K562 (cell line): ENCODE measurements at regions not wholly inside any gene's neighbourhood (a gene's known extent, or its start where the extent isn't known, plus 50 kb on each side); places are given as distances from the start of the nearest gene placed in this dataset.

ENCODE experiments used
- ATAC-seq: fragments of 200-7000 bp; cut with Tn5 transposase; 3 replicates; pipeline ENCODE4 v1.9.1; 2020; ENCODE audit warnings: moderate library complexity
- BruUV-seq: library from RNA; stranded (reverse); fragments of 400-500 nt; replicated peaks from 2 replicates; lab custom pipeline; 2021; lab: Mats Ljungman, UMichigan
- CTCF ChIA-PET: fragments of 300-600 bp; formaldehyde crosslinking; extraction: SDS; loops from one replicate; lab custom pipeline; 2021; ENCODE audit warnings: low intra/inter-chr PET ratio; lab: Yijun Ruan, JAX
- POLR2A ChIA-PET: fragments of 300-600, 350-650 bp; sonication (Branson Sonifier 250); formaldehyde crosslinking; extraction: SDS; loops from one replicate; lab custom pipeline; 2021; ENCODE audit warnings: antibody characterized with exemption, inconsistent platforms; lab: Yijun Ruan, JAX
- DNase-seq, 4 experiments: peaks; one replicate each; pipeline versions ENCODE4 v3.0.0 to v3.0.0-alpha.2; 2011 to 2018; ENCODE audit warnings: low spot score in 3 of 4, mixed read lengths in 3 of 4; ENCODE audit errors: extremely low read depth in 1 of 4
- FAIRE-seq: peaks from 2 replicates; lab custom pipeline; 2011; peaks lifted over from hg19 to GRCh38; lab: Jason Lieb, UNC
- H2AFZ ChIP-seq: 2 replicates; pipeline ENCODE4 v1.6.0; 2011; ENCODE audit warnings: low read depth, low read length, control low read depth, inconsistent platforms
- H3K27ac ChIP-seq: fragments of 200-600 bp; 3 replicates; pipeline ENCODE4 v1.8.0; 2011; ENCODE audit warnings: low read depth, mild to moderate bottlenecking, control low read depth, inconsistent platforms, low read length, moderate library complexity, mixed read lengths; ENCODE audit errors: extremely low read depth
- H3K27me3 ChIP-seq, 2 experiments: fragments of 300-600 bp in 1 of 2; 2 replicates in 1 of 2; 3 replicates in 1 of 2; pipeline versions ENCODE4 v1.6.0 to v1.8.0; 2011; ENCODE audit warnings: inconsistent platforms in 2 of 2, low read length in 2 of 2, mild to moderate bottlenecking in 1 of 2, mixed read lengths in 1 of 2, moderate library complexity in 1 of 2; ENCODE audit not compliant: control insufficient read depth in 2 of 2, insufficient read depth in 2 of 2
- H3K36me3 ChIP-seq: fragments of 300-600 bp; 3 replicates; pipeline ENCODE4 v1.8.0; 2011; ENCODE audit warnings: mild to moderate bottlenecking, low read length, inconsistent platforms; ENCODE audit not compliant: control insufficient read depth, insufficient read depth
- H3K4me1 ChIP-seq, 2 experiments: fragments of 200-600 bp in 1 of 2; replicated peaks in 1 of 2; 2 replicates in 1 of 2; 3 replicates in 1 of 2; pipeline versions ENCODE4 v1.5.1 to v1.8.0; 2011; ENCODE audit warnings: inconsistent platforms in 2 of 2, low read length in 2 of 2, mild to moderate bottlenecking in 1 of 2, mixed read lengths in 1 of 2, moderate library complexity in 1 of 2; ENCODE audit not compliant: control insufficient read depth in 2 of 2, insufficient read depth in 2 of 2
- H3K4me2 ChIP-seq: 2 replicates; pipeline ENCODE4 v1.6.1; 2011; ENCODE audit warnings: low read length, control low read depth, inconsistent platforms, mixed read lengths; ENCODE audit not compliant: insufficient read depth
- H3K4me3 ChIP-seq: fragments of 200-600 bp; sonication (generic), shearing (Covaris generic); 2 replicates; pipeline ENCODE4 v1.5.1; 2016; ENCODE audit warnings: control low read depth, inconsistent platforms
- H3K79me2 ChIP-seq: fragments of 200-600 bp; 3 replicates; pipeline ENCODE4 v1.8.0; 2011; ENCODE audit warnings: low read length, inconsistent platforms; ENCODE audit not compliant: control insufficient read depth, insufficient read depth
- H3K9ac ChIP-seq, 2 experiments: 2 replicates each; pipeline versions ENCODE4 v1.6.0 to v1.6.1; 2011; ENCODE audit warnings: low read depth in 2 of 2, low read length in 2 of 2, control low read depth in 1 of 2, inconsistent platforms in 1 of 2, mild to moderate bottlenecking in 1 of 2, mixed read lengths in 1 of 2; ENCODE audit not compliant: insufficient read depth in 1 of 2
- H3K9me1 ChIP-seq: one replicate; pipeline ENCODE4 v1.6.0; 2011; ENCODE audit warnings: inconsistent platforms, mild to moderate bottlenecking, low read length, moderate library complexity; ENCODE audit not compliant: control insufficient read depth, insufficient read depth
- H3K9me3 ChIP-seq: replicated peaks from 2 replicates; pipeline ENCODE4 v1.5.1; 2011; ENCODE audit warnings: low read depth, low read length, inconsistent platforms; ENCODE audit not compliant: control insufficient read depth, insufficient read depth
- H4K20me1 ChIP-seq: replicated peaks from 2 replicates; pipeline ENCODE4 v1.6.1; 2011; ENCODE audit warnings: low read length, inconsistent platforms, mixed read lengths; ENCODE audit not compliant: control insufficient read depth, insufficient read depth
- E2F6 ChIP-seq, 2 experiments: IDR thresholded peaks; 2 replicates each; pipeline ENCODE4 v1.6.1; 2011; ENCODE audit warnings: borderline replicate concordance in 1 of 2, control low read depth in 1 of 2, low read depth in 1 of 2, low read length in 1 of 2, mild to moderate bottlenecking in 1 of 2, mixed read lengths in 1 of 2, moderate library complexity in 1 of 2; ENCODE audit not compliant: insufficient read depth in 1 of 2, insufficient read length in 1 of 2, poor library complexity in 1 of 2, severe bottlenecking in 1 of 2; ENCODE audit errors: extremely low read depth in 1 of 2
- ETV5 ChIP-seq: sonication (generic); formaldehyde crosslinking; IDR thresholded peaks from 2 replicates; pipeline ENCODE4 v1.4.0; 2020; ENCODE audit warnings: low read depth, mild to moderate bottlenecking, missing genetic modification reagents
- HLTF ChIP-seq: fragments of 450-650 bp; IDR thresholded peaks from 2 replicates; pipeline ENCODE4 v1.6.1; 2016
- HSF4 ChIP-seq: fragments of 250-450 bp; sonication (Bioruptor Pico); IDR thresholded peaks from 2 replicates; pipeline ENCODE4 v2.1.2; 2022; ENCODE audit warnings: mild to moderate bottlenecking, moderate library complexity, borderline replicate concordance
- MCM3 ChIP-seq: fragments of 450-650 bp; IDR thresholded peaks from 2 replicates; pipeline ENCODE4 v1.6.1; 2016
- MIER1 ChIP-seq: fragments of 450-650 bp; IDR thresholded peaks from 2 replicates; pipeline ENCODE4 v1.6.1; 2016; ENCODE audit warnings: antibody characterized with exemption, mild to moderate bottlenecking, low read depth
- ZNF778 ChIP-seq: fragments of 450-650 bp; formaldehyde crosslinking; IDR thresholded peaks from 2 replicates; pipeline ENCODE4 v1.4.0; 2020; ENCODE audit warnings: mild to moderate bottlenecking, moderate library complexity
- ZNF785 ChIP-seq: fragments of 250-450 bp; sonication (Bioruptor Pico); IDR thresholded peaks from 2 replicates; pipeline ENCODE4 v1.4.0; 2020; ENCODE audit warnings: mild to moderate bottlenecking
- WGBS: fragments of 100-300 bp; shearing (Covaris generic); methylation state at CpG from one replicate; pipeline ENCODE4 v1.1.6; 2016; ENCODE audit warnings: low coverage, mixed read lengths; ENCODE audit not compliant: insufficient coverage; ENCODE audit errors: missing lambda C conversion rate; 5-methylcytosine and 5-hydroxymethylcytosine counted together
- in situ Hi-C: fragments of 300-500 bp; cut with MboI; formaldehyde crosslinking; loops from 4 replicates; pipeline ENCODE4 v1.15.0; 2018; ENCODE audit warnings: inconsistent platforms, mixed read lengths
- intact Hi-C: fragments of 100-400 bp; cut with micrococcal nuclease; formaldehyde crosslinking; loops from 2 replicates; pipeline ENCODE4 v1.14.2; 2022
- TF ChIP-seq, protein P1 (sequence below): fragments of 450-650 bp; IDR thresholded peaks from 2 replicates; pipeline ENCODE4 v1.6.1; 2016; ENCODE audit warnings: mild to moderate bottlenecking
- TF ChIP-seq, protein P2 (sequence below): fragments of 250-450 bp; sonication (Bioruptor Pico); IDR thresholded peaks from 2 replicates; pipeline ENCODE4 v1.8.0; 2021; ENCODE audit warnings: borderline replicate concordance, mild to moderate bottlenecking, moderate library complexity; ENCODE audit not compliant: poor library complexity, severe bottlenecking

- TF ChIP-seq E2F6 (IDR thresholded peaks at IDR 0.05; ENCODE audit: borderline replicate concordance in 1 of 2, extremely low read depth in 1 of 2, insufficient read depth in 1 of 2, insufficient read length in 1 of 2, low read depth in 1 of 2, low read length in 1 of 2, poor library complexity in 1 of 2, severe bottlenecking in 1 of 2) (no peak), MIER1 (no peak), ETV5 (CRISPR knock-in tag) (no peak), ZNF778 (CRISPR knock-in tag) (no peak), HLTF (no peak)
- TF ChIP-seq, protein P1, sequence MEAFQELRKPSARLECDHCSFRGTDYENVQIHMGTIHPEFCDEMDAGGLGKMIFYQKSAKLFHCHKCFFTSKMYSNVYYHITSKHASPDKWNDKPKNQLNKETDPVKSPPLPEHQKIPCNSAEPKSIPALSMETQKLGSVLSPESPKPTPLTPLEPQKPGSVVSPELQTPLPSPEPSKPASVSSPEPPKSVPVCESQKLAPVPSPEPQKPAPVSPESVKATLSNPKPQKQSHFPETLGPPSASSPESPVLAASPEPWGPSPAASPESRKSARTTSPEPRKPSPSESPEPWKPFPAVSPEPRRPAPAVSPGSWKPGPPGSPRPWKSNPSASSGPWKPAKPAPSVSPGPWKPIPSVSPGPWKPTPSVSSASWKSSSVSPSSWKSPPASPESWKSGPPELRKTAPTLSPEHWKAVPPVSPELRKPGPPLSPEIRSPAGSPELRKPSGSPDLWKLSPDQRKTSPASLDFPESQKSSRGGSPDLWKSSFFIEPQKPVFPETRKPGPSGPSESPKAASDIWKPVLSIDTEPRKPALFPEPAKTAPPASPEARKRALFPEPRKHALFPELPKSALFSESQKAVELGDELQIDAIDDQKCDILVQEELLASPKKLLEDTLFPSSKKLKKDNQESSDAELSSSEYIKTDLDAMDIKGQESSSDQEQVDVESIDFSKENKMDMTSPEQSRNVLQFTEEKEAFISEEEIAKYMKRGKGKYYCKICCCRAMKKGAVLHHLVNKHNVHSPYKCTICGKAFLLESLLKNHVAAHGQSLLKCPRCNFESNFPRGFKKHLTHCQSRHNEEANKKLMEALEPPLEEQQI = no peak
Measured at GRCh38 chr21:25214676-25215075, 392.6 kb downstream of the MRPL39 start (continued).

DNA sequence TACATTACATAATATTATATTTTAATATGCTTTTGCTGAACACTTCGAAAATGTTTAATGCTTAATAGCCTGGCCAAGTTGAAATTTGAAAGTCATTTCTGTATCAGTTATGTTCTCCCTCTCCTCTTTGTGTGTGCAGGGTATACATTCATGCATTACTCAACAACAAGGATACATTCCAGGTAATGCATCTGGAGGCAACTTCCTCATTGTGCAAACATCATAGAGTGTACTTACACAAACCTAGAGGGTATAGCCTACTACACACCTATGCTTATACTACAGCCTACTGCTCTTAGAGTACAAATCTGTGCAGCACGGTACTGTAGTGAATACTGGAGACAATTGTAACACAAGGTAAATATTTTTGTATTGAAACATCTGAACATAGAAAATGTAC lies 407.3 kb downstream of the MRPL39 start:
- intact Hi-C loops = no loop called here
- in situ Hi-C loops = no loop called here
- Histone ChIP-seq H3K27ac (no peak overlapping the region), H4K20me1 (no peaks in the 10 kb centered on the region), H3K4me1 (no peaks in the 10 kb centered on the region), H3K27me3 (no peaks in the 10 kb centered on the region), H3K79me2 (no peaks in the 10 kb centered on the region), H3K36me3 (no peaks in the 10 kb centered on the region), H3K9ac (no peak overlapping the region), H2AFZ (no peak overlapping the region), H3K9me3 (no peaks in the 10 kb centered on the region), H3K4me3 (no peak overlapping the region), H3K9me1 (no peaks in the 10 kb centered on the region), H3K4me2 (no peak overlapping the region)
- TF ChIP-seq ZNF785 = no peak
- TF ChIP-seq, protein P2, sequence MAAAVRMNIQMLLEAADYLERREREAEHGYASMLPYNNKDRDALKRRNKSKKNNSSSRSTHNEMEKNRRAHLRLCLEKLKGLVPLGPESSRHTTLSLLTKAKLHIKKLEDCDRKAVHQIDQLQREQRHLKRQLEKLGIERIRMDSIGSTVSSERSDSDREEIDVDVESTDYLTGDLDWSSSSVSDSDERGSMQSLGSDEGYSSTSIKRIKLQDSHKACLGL = no peak
- no peak for TF ChIP-seq MCM3
- TF ChIP-seq HSF4 (CRISPR knock-in tag) = no peak
- DNase-seq = no peak
- 0% methylated on average over 2 of the region's 2 CpGs for WGBS
- no peak for ATAC-seq
- BruUV-seq = no TSS peak
- ChIA-PET POLR2A (no interaction called here), CTCF (no interaction called here)
- no peak for FAIRE-seq
